ENCODE measurements at regions not wholly inside any gene's neighbourhood (a gene's known extent, or its start where the extent isn't known, plus 50 kb on each side); places are given as distances from the start of the nearest gene placed in this dataset.

- CTCF ChIA-PET, result interaction anchor here (0.7 kb wide), 1 partner anchor 218 kb away, joined by 5 read pairs; no protein-coding TSS in a partner anchor
- H3K4me3 Mint-ChIP-seq (ENCODE audit: low read depth, unreplicated experiment), result no peak overlapping the region
- no peak for TF ChIP-seq CTCF (IDR thresholded peaks at IDR 0.05; ENCODE audit: unreplicated experiment)
- no TSS peak for BruUV-seq (replicated peaks)
- intact Hi-C loops (cut with micrococcal nuclease; ENCODE audit: unreplicated experiment), result no loop called here
- no peak overlapping the region for H3K27ac Mint-ChIP-seq (ENCODE audit: unreplicated experiment)
- DNase-seq, result no peak
- H3K36me3 Mint-ChIP-seq (ENCODE audit: insufficient read depth, unreplicated experiment), result no peaks in the 10 kb centered on the region
- no peaks in the 10 kb centered on the region for H3K9me3 Mint-ChIP-seq (ENCODE audit: low read depth, unreplicated experiment)
- no peaks in the 10 kb centered on the region for H3K27me3 Mint-ChIP-seq (ENCODE audit: unreplicated experiment)
- H3K4me1 Mint-ChIP-seq (ENCODE audit: low read depth, unreplicated experiment), result no peaks in the 10 kb centered on the region
These were observed 124.1 kb upstream of the FERD3L start for GRCh38 chr7:19269301-19269700.

GRCh38 chr7:19268737-19269136 is 123.5 kb upstream of the FERD3L start:
- no peak overlapping the region for H3K4me3 Mint-ChIP-seq (ENCODE audit: low read depth, unreplicated experiment)
- CTCF ChIA-PET, result interaction anchor here (0.7 kb wide), 1 partner anchor 217 kb away, joined by 5 read pairs; no protein-coding TSS in a partner anchor
- H3K27ac Mint-ChIP-seq (ENCODE audit: unreplicated experiment), result no peak overlapping the region
- intact Hi-C loops (cut with micrococcal nuclease; ENCODE audit: unreplicated experiment), result no loop called here
- H3K4me1 Mint-ChIP-seq (ENCODE audit: low read depth, unreplicated experiment), result no peaks in the 10 kb centered on the region
- no peak for TF ChIP-seq CTCF (IDR thresholded peaks at IDR 0.05; ENCODE audit: unreplicated experiment)
- no peak for DNase-seq
- H3K36me3 Mint-ChIP-seq (ENCODE audit: insufficient read depth, unreplicated experiment), result no peaks in the 10 kb centered on the region
- H3K27me3 Mint-ChIP-seq (ENCODE audit: unreplicated experiment), result no peaks in the 10 kb centered on the region
- H3K9me3 Mint-ChIP-seq (ENCODE audit: low read depth, unreplicated experiment), result no peaks in the 10 kb centered on the region
- BruUV-seq (replicated peaks), result no TSS peak

GRCh38 chr7:19262826-19263225 is 117.6 kb upstream of the FERD3L start:
- DNase-seq, result no peak
- H3K27ac Mint-ChIP-seq (ENCODE audit: unreplicated experiment), result no peak overlapping the region
- BruUV-seq (replicated peaks), result no TSS peak
- TF ChIP-seq CTCF (IDR thresholded peaks at IDR 0.05; ENCODE audit: unreplicated experiment), result no peak
- no peaks in the 10 kb centered on the region for H3K27me3 Mint-ChIP-seq (ENCODE audit: unreplicated experiment)
- no peaks in the 10 kb centered on the region for H3K36me3 Mint-ChIP-seq (ENCODE audit: insufficient read depth, unreplicated experiment)
- intact Hi-C loops (cut with micrococcal nuclease; ENCODE audit: unreplicated experiment), result no loop called here
- no peak overlapping the region for H3K4me3 Mint-ChIP-seq (ENCODE audit: low read depth, unreplicated experiment)
- peaks cover 3% of the 10 kb centered on the region for H3K9me3 Mint-ChIP-seq (ENCODE audit: low read depth, unreplicated experiment)
- H3K4me1 Mint-ChIP-seq (ENCODE audit: low read depth, unreplicated experiment), result no peaks in the 10 kb centered on the region
- CTCF ChIA-PET, result interaction anchor here (0.8 kb wide), 1 partner anchor 141 kb away, joined by 5 read pairs; no protein-coding TSS in a partner anchor

DNA sequence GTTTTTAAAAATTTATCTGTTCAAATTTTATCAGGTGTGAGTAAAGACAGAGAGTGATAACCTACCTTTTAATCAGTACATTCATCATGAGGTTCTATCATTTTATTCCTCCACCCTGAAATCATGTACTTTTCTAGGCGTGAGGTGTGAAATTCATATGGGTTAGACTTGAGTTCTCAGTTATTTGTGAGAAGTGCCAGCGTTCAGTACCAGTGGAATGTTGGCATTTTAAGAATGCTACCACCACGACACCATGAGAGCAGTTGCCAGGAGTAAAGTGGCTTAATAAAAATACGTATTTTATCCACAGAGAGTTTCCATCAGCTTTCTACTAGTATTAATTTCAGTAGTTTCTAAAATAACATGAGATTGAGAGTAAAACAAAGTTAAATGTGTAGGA is 104.1 kb upstream of the FERD3L start:
- no peak for DNase-seq
- no peaks in the 10 kb centered on the region for H3K27me3 Mint-ChIP-seq (ENCODE audit: unreplicated experiment)
- no peaks in the 10 kb centered on the region for H3K4me1 Mint-ChIP-seq (ENCODE audit: low read depth, unreplicated experiment)
- H3K36me3 Mint-ChIP-seq (ENCODE audit: insufficient read depth, unreplicated experiment), result no peaks in the 10 kb centered on the region
- no peak for TF ChIP-seq CTCF (IDR thresholded peaks at IDR 0.05; ENCODE audit: unreplicated experiment)
- no TSS peak for BruUV-seq (replicated peaks)
- CTCF ChIA-PET, result interaction anchor here (0.6 kb wide), 1 partner anchor 8 kb away, joined by 3 read pairs; no protein-coding TSS in a partner anchor
- no peak overlapping the region for H3K4me3 Mint-ChIP-seq (ENCODE audit: low read depth, unreplicated experiment)
- H3K9me3 Mint-ChIP-seq (ENCODE audit: low read depth, unreplicated experiment), result no peaks in the 10 kb centered on the region
- intact Hi-C loops (cut with micrococcal nuclease; ENCODE audit: unreplicated experiment), result no loop called here
- H3K27ac Mint-ChIP-seq (ENCODE audit: unreplicated experiment), result no peak overlapping the region
